ENCODE measurements at regions not wholly inside any gene's neighbourhood (a gene's known extent, or its start where the extent isn't known, plus 50 kb on each side); places are given as distances from the start of the nearest gene placed in this dataset.
"Not testable (repeated sequence)": the region's sequence is repeated elsewhere in the genome, so short reads cannot be mapped to it uniquely, and the experiment has no call there.

- DNase-seq, result no peak
Observed at GRCh38 chr2:59353306-59353921, 1112.3 kb upstream of the FANCL start.

DNA sequence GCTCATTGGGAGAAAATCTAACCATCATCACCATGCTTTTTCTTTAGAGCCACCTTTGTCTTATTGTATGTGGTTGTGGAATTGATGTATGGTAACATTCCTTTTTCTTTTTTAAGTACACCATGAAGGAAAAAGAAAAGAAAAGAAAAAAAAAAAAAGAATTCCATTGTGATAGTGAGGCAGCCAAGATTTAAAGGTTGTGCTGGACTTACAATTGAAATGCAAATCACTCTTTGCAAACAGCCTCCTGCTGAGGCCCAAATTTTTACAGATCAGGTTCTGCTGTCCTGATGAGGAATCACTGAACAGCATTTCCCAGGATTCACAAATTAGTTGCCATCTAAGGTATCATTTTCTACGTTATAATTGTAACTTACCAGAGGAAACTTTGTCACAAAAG lies 1101.0 kb upstream of the FANCL start:
- DNase-seq, result no peak

DNA sequence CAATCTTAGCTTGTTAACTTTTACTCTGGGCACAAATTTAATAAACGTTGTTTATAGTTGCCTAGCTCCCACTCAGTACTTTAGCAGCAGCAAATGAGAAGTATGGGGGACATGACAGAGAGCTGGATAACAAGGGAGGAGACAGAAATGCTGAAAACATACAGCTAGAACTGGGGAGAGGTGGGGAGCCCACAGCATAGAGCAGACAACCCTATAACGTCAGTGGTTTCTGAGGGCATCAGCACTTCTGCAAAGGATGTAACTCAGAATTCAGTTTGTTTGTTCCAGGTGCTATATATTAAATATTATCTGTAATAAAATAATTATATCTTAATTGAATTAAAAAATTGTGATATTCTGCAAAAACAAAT lies 1098.7 kb upstream of the FANCL start:
- no peak for DNase-seq

DNA sequence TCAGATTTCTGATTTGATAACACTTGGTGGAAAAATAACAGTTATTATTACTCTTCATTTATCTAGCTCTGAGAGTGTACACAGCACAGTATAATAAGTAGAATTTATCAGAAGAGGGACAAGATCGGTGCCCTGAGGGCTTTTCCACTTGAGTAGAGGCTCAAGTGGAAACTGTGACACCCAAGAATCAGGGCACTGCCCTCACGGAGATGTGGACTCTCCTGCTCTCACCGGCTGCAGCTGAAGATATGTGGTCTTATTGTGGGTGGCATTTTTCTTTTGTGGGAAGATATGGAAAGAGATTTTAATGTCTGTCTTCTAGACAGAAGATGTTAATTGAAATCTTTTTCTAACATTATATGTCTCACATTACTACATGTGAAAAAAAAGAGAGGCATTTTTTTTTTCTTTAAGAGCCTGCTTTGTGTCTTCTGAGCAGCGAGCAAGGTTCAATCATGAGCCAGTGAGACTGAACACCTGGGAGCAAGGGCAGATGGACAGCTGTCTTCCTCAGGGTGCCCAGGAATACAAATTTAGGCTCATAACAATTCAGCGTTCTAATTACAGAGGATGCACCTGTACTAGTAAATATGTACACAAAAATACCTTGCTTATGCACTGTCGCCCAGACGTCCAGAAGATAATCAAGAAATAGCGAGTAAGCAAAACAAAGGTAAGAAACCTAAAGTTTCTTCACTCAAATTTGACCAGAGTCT lies 1098.2 kb upstream of the FANCL start:
- DNase-seq, result no peak

DNA sequence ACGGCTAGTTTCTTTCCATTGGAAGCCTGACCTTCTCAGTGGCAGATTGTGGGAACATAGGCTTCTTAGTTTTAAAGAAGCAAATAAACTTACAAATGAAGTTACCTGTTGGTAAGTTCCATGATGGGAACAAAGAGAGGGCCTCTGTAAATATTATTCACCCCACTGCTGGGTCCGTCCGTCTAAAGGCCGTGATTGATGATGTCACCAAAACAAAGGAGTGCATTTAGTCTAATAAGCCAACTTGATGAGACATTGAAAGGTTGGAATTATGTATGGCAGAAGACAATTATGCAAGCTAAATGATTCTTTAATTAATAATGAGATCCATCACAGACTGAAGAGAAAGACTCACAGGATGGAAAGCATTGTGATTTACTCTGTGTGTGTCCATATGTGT lies 1091.9 kb upstream of the FANCL start:
- no peak for DNase-seq

DNA sequence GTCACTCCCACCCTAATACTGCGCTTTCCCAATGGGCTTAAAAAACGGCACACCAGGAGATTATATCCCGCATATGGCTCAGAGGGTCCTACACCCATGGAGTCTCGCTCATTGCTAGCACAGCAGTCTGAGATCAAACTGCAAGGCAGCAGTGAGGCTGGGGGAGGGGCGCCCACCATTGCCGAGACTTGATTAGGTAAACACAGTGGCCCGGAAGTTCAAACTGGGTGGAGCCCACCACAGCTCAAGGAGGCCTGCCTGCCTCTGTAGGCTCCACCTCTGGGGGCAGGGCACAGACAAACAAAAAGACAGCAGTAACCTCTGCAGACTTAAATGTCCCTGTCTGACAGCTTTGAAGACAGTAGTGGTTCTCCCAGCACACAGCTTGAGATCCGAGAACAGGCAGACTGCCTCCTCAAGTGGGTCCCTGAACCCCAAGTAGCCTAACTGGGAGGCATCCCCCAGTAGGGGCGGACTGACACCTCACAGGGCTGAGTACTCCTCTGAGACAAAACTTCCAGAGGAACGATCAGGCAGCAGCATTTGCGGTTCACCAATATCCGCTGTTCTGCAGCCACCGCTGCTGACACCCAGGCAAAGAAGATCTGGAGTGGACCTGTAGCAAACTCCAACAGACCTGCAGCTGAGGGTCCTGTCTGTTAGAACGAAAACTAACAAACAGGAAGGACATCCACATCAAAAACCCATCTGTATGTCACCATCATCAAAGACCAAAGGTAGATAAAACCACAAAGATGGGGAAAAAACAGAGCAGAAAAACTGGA lies 1085.6 kb upstream of the FANCL start:
- not testable (repeated sequence) for DNase-seq

DNA sequence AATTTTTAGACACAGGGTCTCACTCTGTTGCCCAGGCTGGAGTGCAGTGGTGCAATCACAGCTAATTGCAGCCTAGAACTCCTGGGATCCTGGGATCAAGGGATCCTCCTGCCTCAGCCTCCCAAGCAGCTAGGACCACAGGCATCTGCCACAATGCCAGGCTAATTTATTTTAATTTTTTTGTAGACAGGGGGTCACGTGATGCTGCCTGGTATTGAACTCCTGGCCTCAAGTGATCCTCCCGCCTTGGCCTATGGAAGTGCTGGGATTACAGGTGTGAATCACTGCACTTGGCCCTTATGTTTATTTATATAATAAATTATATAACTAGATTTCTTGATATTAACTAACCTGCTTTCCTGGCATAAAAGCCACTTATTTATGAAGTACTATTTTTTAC lies 1081.7 kb upstream of the FANCL start:
- no peak for DNase-seq

DNA sequence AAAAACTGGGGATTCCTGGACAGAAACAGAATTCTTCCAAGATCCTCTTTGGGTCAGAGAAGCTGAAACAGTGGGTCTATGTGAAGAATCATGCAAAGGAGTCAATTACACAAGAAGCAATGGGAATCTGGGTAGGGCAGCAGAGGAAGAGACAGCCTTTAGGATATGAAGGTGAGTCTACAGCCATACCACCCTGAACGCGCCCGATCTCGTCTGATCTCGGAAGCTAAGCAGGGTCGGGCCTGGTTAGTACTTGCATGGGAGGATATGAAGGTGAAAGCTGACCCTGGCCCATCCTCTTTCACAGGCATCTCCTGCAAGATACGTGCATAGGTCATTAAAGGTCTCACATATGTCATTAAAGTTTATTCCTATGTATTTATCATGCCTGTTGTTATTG lies 1080.9 kb upstream of the FANCL start:
- DNase-seq, result no peak

DNA sequence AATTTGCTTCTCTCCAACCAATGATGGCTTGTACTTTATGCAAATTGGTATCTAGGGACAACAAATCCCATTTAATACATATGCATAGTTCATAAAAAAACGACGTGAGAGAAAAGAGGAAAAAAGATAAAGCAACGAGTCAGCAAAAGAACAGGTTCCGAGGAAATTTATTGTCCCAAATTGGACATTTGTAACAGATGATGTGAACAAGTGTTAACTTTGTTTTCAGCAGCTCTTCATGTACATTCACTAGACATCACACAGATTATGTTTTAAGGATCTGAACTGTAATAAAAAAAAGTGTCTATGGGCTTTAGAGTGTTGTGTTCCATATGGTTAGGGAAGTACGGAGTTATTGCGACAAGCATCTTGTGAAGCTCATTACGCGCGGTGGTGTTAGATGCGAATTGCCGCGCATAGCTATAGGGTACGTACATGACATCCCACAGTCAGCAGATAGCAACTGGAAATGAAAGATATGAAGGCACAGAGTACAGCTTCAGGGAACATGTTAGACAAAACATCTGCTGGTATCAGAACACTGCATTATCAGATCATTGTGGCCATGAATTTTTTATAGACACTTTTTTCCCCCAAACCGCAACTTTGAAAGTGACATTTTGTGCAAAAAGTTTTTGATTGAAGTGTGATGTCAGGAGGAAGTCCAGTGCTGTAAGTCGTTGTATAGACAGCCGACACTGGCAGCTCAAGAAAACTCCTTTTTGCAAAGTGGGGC lies 1073.1 kb upstream of the FANCL start:
- no peak for DNase-seq

GRCh38 chr2:59312967-59313940 lies 1072.1 kb upstream of the FANCL start:
- DNase-seq, result no peak

- no peak for DNase-seq
Observed at GRCh38 chr2:59312029-59312428, 1070.9 kb upstream of the FANCL start.

DNA sequence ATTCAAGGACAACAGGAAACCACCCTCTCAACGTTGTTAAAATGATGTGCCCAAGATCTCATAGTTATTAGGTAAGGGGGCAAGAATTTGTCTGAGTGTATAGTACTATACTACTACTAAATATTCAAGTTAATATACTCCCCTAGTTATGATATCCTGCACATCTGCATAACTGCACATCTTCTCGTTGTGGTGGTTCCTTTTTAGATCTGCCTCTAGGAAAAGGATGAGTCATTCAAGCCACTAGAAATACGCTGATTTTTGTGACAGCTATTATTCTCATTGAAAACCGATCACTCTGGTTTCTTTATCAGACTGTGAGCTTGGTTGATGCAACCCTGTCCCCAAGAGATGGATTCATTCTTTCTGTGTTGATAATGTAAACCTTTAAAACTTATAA lies 1067.0 kb upstream of the FANCL start:
- DNase-seq, result no peak

GRCh38 chr2:59307196-59307595 lies 1066.1 kb upstream of the FANCL start:
- DNase-seq, result no peak

DNA sequence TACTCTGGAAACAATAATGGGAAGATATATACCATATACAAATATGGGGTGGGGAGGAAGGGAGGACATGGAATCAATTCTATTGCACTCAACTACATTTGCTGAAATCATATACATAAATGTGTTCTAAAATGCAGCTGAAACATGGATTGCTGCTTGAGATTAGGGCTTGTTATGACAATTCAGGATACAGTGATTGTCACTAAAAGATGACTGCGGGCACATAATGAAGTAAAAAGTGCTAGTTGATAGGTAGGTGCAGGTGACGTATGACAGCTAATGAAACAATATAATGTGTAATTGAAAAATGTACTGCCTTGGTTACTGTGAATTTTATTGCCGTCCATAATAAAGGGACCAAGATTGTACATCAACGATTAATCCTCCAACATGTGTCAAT lies 1062.1 kb upstream of the FANCL start:
- DNase-seq, result no peak

DNA sequence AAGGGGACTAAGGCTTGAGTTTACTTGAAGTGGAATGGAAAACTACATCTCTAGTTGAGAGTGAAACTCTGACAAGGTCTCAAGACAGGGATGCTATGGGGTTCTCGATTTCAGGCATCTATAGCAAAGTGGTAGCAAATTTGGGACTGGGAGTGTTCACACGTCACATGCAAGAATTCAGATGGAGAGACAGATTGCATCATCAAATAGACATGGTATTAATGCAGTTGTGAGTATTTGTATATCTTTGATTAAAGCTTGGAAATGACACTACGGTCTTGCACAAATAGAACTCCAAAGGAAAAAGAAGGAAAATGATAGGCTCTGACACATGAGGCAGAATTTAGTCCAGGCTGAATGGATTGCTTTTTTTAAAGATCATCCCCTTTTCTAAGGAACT lies 1061.6 kb upstream of the FANCL start:
- no peak for DNase-seq

GRCh38 chr2:59301466-59302402 lies 1060.6 kb upstream of the FANCL start:
- DNase-seq, result peak; percentile 37

DNA sequence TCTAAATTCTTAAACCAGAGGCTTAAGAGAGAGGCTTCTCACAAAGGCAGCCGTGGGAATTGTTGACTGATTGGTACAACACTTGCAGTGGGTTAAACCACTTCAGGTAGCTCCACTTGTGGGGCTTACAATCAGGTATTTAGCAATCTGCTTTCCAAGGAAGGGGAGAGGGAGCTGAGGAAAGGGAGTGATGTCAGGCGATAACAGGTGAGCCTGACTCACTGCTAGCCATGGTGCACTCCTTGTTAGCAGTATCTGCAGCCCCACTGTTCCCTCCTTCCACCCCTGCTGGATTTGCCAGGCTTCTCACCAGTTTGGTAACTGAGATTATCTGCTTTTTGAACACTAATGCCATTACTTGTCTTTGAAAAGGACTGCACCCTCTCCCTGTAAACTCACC lies 1056.7 kb upstream of the FANCL start:
- DNase-seq, result no peak

DNA sequence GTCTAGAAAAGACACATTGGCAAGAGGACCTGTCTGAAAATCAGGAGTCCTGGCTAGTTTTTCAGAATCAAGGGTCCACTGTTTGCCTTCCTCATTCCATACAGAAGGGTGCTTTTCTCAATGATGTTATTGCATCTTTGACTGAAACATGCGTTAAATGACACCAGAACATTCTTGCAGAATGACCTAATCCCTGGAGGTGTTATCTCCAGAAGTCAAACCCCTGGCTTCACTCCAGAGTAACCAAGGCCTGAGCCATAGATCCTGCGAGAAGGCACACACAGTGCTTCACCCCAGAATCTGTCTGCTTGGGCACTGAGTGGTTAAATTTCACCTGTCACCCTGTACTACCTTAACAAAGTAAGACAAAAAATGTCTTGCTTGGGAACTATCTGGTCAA lies 1055.2 kb upstream of the FANCL start:
- no peak for DNase-seq

GRCh38 chr2:59295524-59296162 lies 1054.5 kb upstream of the FANCL start:
- no peak for DNase-seq

DNA sequence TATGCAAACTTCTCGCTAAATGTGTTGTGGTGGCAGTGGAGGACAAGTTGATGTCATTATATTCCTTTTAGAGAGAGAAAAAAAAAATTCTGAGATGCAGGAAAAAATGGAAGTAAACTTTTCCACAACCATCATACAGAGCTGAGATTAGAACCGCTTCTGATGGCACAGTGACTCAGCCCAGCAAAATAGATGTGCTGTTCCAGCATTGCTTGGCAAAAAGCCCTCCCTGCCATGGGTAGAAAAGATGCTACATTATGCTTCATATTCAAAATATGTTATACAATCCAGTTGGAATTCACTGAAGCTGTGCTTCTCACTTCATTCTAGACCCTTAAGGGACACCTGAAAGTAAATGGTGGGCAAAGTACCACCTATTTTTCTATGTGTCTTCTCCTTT lies 1047.6 kb upstream of the FANCL start:
- no peak for DNase-seq
